Glutamatergic neuron (in vitro differentiated cells): ENCODE measurements at regions not wholly inside any gene's neighbourhood (a gene's known extent, or its start where the extent isn't known, plus 50 kb on each side); places are given as distances from the start of the nearest gene placed in this dataset.

Source experiments
- DNase-seq: peaks from one replicate; pipeline ENCODE4 v3.0.0; 2022
- H3K27ac Mint-ChIP-seq: one replicate; pipeline ENCODE4 v1.8.0; 2020; ENCODE audit warnings: mild to moderate bottlenecking, mixed read lengths, inconsistent platforms; ENCODE audit not compliant: unreplicated experiment
- H3K27me3 Mint-ChIP-seq: one replicate; pipeline ENCODE4 v1.8.0; 2020; ENCODE audit warnings: mild to moderate bottlenecking, moderate library complexity, mixed read lengths, inconsistent platforms; ENCODE audit not compliant: unreplicated experiment
- H3K36me3 Mint-ChIP-seq: one replicate; pipeline ENCODE4 v1.8.0; 2020; ENCODE audit warnings: mild to moderate bottlenecking, mixed read lengths, inconsistent platforms; ENCODE audit not compliant: unreplicated experiment
- H3K4me1 Mint-ChIP-seq: one replicate; pipeline ENCODE4 v1.8.0; 2020; ENCODE audit warnings: mild to moderate bottlenecking, low read depth, mixed read lengths, inconsistent platforms; ENCODE audit not compliant: unreplicated experiment
- H3K4me3 Mint-ChIP-seq: one replicate; pipeline ENCODE4 v1.8.0; 2020; ENCODE audit warnings: mild to moderate bottlenecking, mixed read lengths, inconsistent platforms; ENCODE audit not compliant: unreplicated experiment
- H3K9me3 Mint-ChIP-seq: one replicate; pipeline ENCODE4 v1.8.0; 2020; ENCODE audit warnings: mild to moderate bottlenecking, moderate library complexity, mixed read lengths, inconsistent platforms; ENCODE audit not compliant: unreplicated experiment
- TF ChIP-seq, protein P1 (sequence below): fragments of 200-600 bp; sonication (generic); IDR thresholded peaks from one replicate; pipeline ENCODE4 v1.5.0; 2021; ENCODE audit not compliant: partially characterized antibody, unreplicated experiment

DNA sequence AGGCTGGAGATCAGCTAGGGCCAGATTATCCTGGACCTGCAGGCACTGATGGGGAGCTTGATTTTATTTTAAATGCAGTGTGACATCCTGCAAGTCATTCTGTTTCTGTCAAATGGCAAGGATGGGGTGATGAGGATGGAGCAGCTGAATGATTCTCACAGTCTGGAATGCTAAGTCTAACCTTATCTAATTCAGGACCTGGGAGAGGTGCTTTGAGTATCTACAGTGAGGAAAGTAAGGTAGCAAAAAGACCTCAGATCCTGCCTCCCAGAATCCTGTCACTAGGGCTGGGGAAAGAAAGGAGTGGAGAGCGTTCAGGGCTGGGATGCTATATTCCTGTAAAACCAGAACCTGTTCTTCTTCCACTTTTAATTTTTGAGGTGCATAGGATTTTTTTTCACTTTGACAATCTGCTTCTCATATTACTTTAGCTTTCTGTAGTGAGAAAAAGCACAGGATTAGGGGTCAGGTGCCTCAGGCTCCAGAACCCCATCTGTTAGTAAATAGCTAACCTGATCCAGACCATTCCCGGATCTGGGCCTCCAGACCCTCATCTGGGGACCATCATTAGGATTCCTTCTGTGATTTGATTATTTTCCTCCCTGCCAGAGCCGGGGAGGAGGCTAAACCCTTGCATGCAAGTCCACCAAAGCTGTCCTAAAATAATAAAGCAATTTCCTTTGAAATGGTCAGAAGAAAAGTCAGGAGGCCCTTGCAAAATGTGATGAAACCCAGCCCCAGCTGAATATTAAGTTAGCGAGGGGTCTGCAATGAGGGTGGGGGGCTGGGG lies 54.7 kb downstream of the ASCL1 start:
- DNase-seq = no peak
- H3K4me1 Mint-ChIP-seq = peaks cover 8% of the 10 kb centered on the region
- TF ChIP-seq, protein P1, sequence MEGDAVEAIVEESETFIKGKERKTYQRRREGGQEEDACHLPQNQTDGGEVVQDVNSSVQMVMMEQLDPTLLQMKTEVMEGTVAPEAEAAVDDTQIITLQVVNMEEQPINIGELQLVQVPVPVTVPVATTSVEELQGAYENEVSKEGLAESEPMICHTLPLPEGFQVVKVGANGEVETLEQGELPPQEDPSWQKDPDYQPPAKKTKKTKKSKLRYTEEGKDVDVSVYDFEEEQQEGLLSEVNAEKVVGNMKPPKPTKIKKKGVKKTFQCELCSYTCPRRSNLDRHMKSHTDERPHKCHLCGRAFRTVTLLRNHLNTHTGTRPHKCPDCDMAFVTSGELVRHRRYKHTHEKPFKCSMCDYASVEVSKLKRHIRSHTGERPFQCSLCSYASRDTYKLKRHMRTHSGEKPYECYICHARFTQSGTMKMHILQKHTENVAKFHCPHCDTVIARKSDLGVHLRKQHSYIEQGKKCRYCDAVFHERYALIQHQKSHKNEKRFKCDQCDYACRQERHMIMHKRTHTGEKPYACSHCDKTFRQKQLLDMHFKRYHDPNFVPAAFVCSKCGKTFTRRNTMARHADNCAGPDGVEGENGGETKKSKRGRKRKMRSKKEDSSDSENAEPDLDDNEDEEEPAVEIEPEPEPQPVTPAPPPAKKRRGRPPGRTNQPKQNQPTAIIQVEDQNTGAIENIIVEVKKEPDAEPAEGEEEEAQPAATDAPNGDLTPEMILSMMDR = no peak
- no peaks in the 10 kb centered on the region for H3K36me3 Mint-ChIP-seq
- no peaks in the 10 kb centered on the region for H3K9me3 Mint-ChIP-seq
- H3K4me3 Mint-ChIP-seq = no peak overlapping the region
- H3K27ac Mint-ChIP-seq = no peak overlapping the region
- no peaks in the 10 kb centered on the region for H3K27me3 Mint-ChIP-seq

DNA sequence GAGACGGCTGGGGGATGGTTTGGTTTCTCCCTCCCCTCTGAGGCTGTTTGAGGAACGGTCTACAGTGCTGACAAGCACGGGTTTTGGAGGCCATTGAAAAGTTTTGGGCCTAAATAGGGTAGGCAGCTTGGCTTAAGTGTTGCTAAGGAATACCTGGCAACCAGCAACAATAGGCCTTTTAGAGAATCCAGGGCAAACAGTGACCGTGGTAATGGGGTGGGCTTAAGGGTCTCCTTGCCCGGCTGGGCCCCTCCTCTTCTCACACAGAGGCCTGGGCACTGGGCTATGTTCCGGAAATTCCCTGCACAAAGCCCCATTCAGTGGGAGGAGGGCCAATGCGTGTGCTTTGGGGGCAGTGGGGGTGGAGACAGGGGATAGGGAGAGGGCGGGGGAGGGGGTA lies 55.4 kb downstream of the ASCL1 start:
- H3K27me3 Mint-ChIP-seq = no peaks in the 10 kb centered on the region
- TF ChIP-seq, protein P1 = no peak
- peaks cover 8% of the 10 kb centered on the region for H3K4me1 Mint-ChIP-seq
- no peak overlapping the region for H3K4me3 Mint-ChIP-seq
- no peak for DNase-seq
- no peaks in the 10 kb centered on the region for H3K36me3 Mint-ChIP-seq
- no peaks in the 10 kb centered on the region for H3K9me3 Mint-ChIP-seq
- H3K27ac Mint-ChIP-seq = no peak overlapping the region

DNA sequence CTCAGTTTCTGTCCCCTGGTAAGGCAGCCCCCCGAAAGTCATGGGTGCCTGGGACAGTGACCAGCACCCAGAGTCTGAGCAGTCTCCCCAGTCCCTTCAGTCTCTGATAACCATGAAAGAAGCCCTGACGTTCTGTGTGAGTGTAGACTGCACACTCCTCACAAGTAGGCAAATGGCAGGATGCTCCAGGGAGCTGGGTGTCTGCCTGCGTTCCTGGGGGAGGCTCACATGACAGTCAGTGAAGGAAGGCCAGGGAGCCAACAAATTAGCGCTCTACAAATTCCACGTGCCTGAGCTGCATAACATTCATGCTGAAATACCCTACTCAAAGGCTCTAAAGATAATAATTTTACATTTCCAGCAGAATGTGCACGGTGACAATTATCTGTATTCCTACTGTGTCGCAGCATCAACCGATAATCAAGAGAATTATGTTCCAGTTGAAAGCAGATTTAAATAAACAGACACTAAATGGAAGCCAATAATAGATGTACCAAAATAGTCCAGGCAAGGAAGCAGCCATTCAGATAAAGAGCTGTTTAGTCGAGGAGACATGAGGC lies 56.3 kb downstream of the ASCL1 start:
- H3K4me3 Mint-ChIP-seq = no peak overlapping the region
- no peaks in the 10 kb centered on the region for H3K27me3 Mint-ChIP-seq
- TF ChIP-seq, protein P1 = no peak
- DNase-seq = no peak
- H3K36me3 Mint-ChIP-seq = no peaks in the 10 kb centered on the region
- H3K27ac Mint-ChIP-seq = no peak overlapping the region
- H3K4me1 Mint-ChIP-seq = peaks cover 8% of the 10 kb centered on the region
- no peaks in the 10 kb centered on the region for H3K9me3 Mint-ChIP-seq

DNA sequence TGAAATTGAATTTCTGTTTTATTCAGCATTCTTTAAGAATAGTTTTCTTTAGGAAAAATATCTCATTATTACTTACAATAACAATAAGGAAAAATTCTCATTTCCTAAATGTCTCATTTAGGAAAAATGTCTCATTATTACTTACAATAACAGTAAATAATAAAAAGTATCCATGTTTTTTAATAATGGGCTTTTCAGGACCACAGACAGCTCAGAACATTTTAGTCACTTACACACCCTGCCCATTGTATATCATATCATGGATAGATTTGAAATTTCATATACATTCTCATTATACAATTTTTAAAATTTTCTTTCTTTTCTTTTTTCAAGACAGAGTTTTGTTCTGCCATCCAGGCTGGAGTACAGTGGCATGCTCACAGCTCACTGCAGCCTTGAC lies 58.9 kb downstream of the ASCL1 start:
- H3K4me1 Mint-ChIP-seq = peaks cover 8% of the 10 kb centered on the region
- DNase-seq = no peak
- H3K36me3 Mint-ChIP-seq = no peaks in the 10 kb centered on the region
- no peak overlapping the region for H3K4me3 Mint-ChIP-seq
- H3K9me3 Mint-ChIP-seq = peaks cover 2% of the 10 kb centered on the region
- H3K27me3 Mint-ChIP-seq = no peaks in the 10 kb centered on the region
- H3K27ac Mint-ChIP-seq = no peak overlapping the region
- TF ChIP-seq, protein P1 = no peak

DNA sequence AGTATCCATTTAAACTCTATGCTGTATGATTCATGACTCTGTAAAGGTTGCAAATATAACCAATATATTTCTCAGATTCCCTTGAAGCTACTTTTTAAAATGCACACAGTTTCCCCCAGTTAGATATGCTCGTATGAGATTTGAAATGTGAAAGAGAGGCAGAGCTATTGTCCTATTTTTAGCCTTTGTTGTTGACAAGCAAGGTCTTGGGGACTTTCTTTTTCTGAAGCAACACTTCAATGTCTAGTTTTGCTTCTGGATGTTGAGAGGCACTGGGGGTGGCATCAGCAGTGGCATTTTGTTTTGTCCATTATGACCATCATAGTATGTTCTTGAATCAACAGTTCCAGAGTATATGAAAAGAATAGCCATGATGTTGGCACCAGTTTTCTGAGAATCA lies 63.4 kb downstream of the ASCL1 start:
- Mint-ChIP-seq H3K4me3 (no peak overlapping the region), H3K9me3 (peaks cover 2% of the 10 kb centered on the region), H3K27ac (no peak overlapping the region), H3K36me3 (no peaks in the 10 kb centered on the region), H3K4me1 (no peaks in the 10 kb centered on the region), H3K27me3 (no peaks in the 10 kb centered on the region)
- DNase-seq = no peak
- TF ChIP-seq, protein P1 = no peak
